ENCODE measurements at regions not wholly inside any gene's neighbourhood (a gene's known extent, or its start where the extent isn't known, plus 50 kb on each side); places are given as distances from the start of the nearest gene placed in this dataset.

GRCh38 chr2:186129767-186130581, 356.1 kb upstream of the ZC3H15 start:
- no peaks in the 10 kb centered on the region for H3K36me3 ChIP-seq (ENCODE audit: control insufficient read depth in 4 of 4, insufficient read depth in 3 of 4, low read depth in 1 of 4, low read length in 3 of 4)
- no peak for TF ChIP-seq NR2F2 (IDR thresholded peaks at IDR 0.05)
- TF ChIP-seq EGR1 (IDR thresholded peaks at IDR 0.05; ENCODE audit: low read depth in 2 of 2), result no peak
- TF ChIP-seq, protein P1, sequence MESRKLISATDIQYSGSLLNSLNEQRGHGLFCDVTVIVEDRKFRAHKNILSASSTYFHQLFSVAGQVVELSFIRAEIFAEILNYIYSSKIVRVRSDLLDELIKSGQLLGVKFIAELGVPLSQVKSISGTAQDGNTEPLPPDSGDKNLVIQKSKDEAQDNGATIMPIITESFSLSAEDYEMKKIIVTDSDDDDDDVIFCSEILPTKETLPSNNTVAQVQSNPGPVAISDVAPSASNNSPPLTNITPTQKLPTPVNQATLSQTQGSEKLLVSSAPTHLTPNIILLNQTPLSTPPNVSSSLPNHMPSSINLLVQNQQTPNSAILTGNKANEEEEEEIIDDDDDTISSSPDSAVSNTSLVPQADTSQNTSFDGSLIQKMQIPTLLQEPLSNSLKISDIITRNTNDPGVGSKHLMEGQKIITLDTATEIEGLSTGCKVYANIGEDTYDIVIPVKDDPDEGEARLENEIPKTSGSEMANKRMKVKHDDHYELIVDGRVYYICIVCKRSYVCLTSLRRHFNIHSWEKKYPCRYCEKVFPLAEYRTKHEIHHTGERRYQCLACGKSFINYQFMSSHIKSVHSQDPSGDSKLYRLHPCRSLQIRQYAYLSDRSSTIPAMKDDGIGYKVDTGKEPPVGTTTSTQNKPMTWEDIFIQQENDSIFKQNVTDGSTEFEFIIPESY (IDR thresholded peaks at IDR 0.05), result no peak
- TF ChIP-seq HNF4A (conservative IDR thresholded peaks at IDR 0.05), result peak in 1 of 2 donors; percentile 10
- no peak for TF ChIP-seq JUND (IDR thresholded peaks at IDR 0.05)
- TF ChIP-seq, protein P2, sequence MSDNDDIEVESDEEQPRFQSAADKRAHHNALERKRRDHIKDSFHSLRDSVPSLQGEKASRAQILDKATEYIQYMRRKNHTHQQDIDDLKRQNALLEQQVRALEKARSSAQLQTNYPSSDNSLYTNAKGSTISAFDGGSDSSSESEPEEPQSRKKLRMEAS (IDR thresholded peaks at IDR 0.05), result no peak
- H3K27me3 ChIP-seq (ENCODE audit: control insufficient read depth in 4 of 4, insufficient read depth in 4 of 4, low read length in 3 of 4), result no peaks in the 10 kb centered on the region
- no peak overlapping the region for H3K27ac ChIP-seq (ENCODE audit: low read depth in 1 of 2, low read length in 2 of 2)
- no peak overlapping the region for H3K4me3 ChIP-seq (ENCODE audit: low read depth in 1 of 3, low read length in 3 of 3)
- no peak overlapping the region for H3K9ac ChIP-seq (ENCODE audit: low read depth in 1 of 2, low read length in 2 of 2)
- no peak for DNase-seq (ENCODE audit: low spot score)
- WGBS, result 22% methylated on average over 1 of the region's 1 CpG
- H3K9me3 ChIP-seq (ENCODE audit: control insufficient read depth in 4 of 4, low read length in 3 of 4), result no peaks in the 10 kb centered on the region
- peaks cover 0 to 5% (median under 1%) of the 10 kb centered on the region in 4 donors for H3K4me1 ChIP-seq (ENCODE audit: control insufficient read depth in 4 of 4, insufficient read depth in 4 of 4, low read length in 3 of 4)

GRCh38 chr2:186130748-186131641, 355.1 kb upstream of the ZC3H15 start:
- Histone ChIP-seq H3K9ac (ENCODE audit: low read depth in 1 of 2, low read length in 2 of 2) (no peak overlapping the region), H3K27me3 (ENCODE audit: control insufficient read depth in 4 of 4, insufficient read depth in 4 of 4, low read length in 3 of 4) (no peaks in the 10 kb centered on the region), H3K27ac (ENCODE audit: low read depth in 1 of 2, low read length in 2 of 2) (no peak overlapping the region), H3K9me3 (ENCODE audit: control insufficient read depth in 4 of 4, low read length in 3 of 4) (no peaks in the 10 kb centered on the region), H3K4me3 (ENCODE audit: low read depth in 1 of 3, low read length in 3 of 3) (no peak overlapping the region), H3K36me3 (ENCODE audit: control insufficient read depth in 4 of 4, insufficient read depth in 3 of 4, low read depth in 1 of 4, low read length in 3 of 4) (no peaks in the 10 kb centered on the region), H3K4me1 (ENCODE audit: control insufficient read depth in 4 of 4, insufficient read depth in 4 of 4, low read length in 3 of 4) (peaks cover 0 to 5% (median under 1%) of the 10 kb centered on the region in 4 donors)
- WGBS, result 87% methylated on average over 3 of the region's 3 CpGs
- no peak for DNase-seq (ENCODE audit: low spot score)
- TF ChIP-seq EGR1 (IDR thresholded peaks at IDR 0.05; ENCODE audit: low read depth in 2 of 2), result no peak
- TF ChIP-seq HNF4A (conservative IDR thresholded peaks at IDR 0.05), result no peak

DNA sequence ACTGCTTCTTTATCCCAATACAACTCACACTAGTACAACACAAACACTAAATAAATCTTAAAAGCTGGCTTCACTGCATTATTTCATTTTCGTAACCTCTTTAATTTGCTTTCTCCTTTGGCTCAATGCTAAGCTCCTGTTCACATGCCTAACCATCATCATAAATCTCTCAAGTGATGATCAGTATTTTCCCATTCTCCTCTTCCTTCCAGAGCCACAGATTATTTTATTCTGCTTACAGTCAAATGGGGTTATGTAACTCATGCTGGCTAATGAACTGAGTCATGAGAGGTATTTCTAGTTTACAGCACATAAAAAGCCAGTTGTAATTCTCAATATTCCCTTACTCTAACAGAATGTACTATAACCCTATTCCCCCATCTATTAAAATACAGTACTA, 350.4 kb upstream of the ZC3H15 start:
- 93% methylated on average over 1 of the region's 1 CpG for WGBS
- TF ChIP-seq, protein P1 (IDR thresholded peaks at IDR 0.05), result no peak
- no peak for TF ChIP-seq HNF4A (conservative IDR thresholded peaks at IDR 0.05)
- no peak for TF ChIP-seq GABPA (IDR thresholded peaks at IDR 0.05 in 1 of 2, conservative IDR thresholded peaks at IDR 0.05 in 1 of 2)
- TF ChIP-seq TAF1 (conservative IDR thresholded peaks at IDR 0.05), result no peak
- TF ChIP-seq HNF4G (IDR thresholded peaks at IDR 0.05), result no peak
- TF ChIP-seq RXRA (IDR thresholded peaks at IDR 0.05), result no peak
- no peak for TF ChIP-seq ATF3 (IDR thresholded peaks at IDR 0.05)
- TF ChIP-seq NR2F2 (IDR thresholded peaks at IDR 0.05), result no peak
- TF ChIP-seq, protein P2 (IDR thresholded peaks at IDR 0.05), result no peak
- TF ChIP-seq REST (IDR thresholded peaks at IDR 0.05), result no peak
- no peak for TF ChIP-seq YY1 (IDR thresholded peaks at IDR 0.05)
- no peak for TF ChIP-seq JUND (IDR thresholded peaks at IDR 0.05)

More for the DNA sequence above, 350.4 kb upstream of the ZC3H15 start:
- no peak overlapping the region for H3K4me3 ChIP-seq (ENCODE audit: low read depth in 1 of 3, low read length in 3 of 3)
- no peaks in the 10 kb centered on the region for H3K36me3 ChIP-seq (ENCODE audit: control insufficient read depth in 4 of 4, insufficient read depth in 3 of 4, low read depth in 1 of 4, low read length in 3 of 4)
- no peak overlapping the region for H3K9ac ChIP-seq (ENCODE audit: low read depth in 1 of 2, low read length in 2 of 2)
- H3K27ac ChIP-seq (ENCODE audit: low read depth in 1 of 2, low read length in 2 of 2), result no peak overlapping the region
- no peaks in the 10 kb centered on the region for H3K9me3 ChIP-seq (ENCODE audit: control insufficient read depth in 4 of 4, low read length in 3 of 4)
- H3K27me3 ChIP-seq (ENCODE audit: control insufficient read depth in 4 of 4, insufficient read depth in 4 of 4, low read length in 3 of 4), result no peaks in the 10 kb centered on the region
- H3K4me1 ChIP-seq (ENCODE audit: control insufficient read depth in 4 of 4, insufficient read depth in 4 of 4, low read length in 3 of 4), result peaks cover 0 to 1% (median 0%) of the 10 kb centered on the region in 4 donors
- DNase-seq (ENCODE audit: low spot score), result no peak

All from liver (tissue), 7 donors.